Endothelial cell of umbilical vein (primary cell): ENCODE measurements at regions not wholly inside any gene's neighbourhood (a gene's known extent, or its start where the extent isn't known, plus 50 kb on each side); places are given as distances from the start of the nearest gene placed in this dataset.

Experiments
- BruUV-seq: library from RNA; stranded (reverse); fragments of 400-500 nt; replicated peaks from 2 replicates; lab custom pipeline; 2021; lab: Mats Ljungman, UMichigan
- CTCF ChIA-PET: fragments of 300-600, 350-600 bp; sonication (Branson Sonifier 250); formaldehyde crosslinking; loops from one replicate; lab custom pipeline; 2021; ENCODE audit warnings: antibody characterized with exemption, inconsistent platforms; lab: Charles Lee
- POLR2A ChIA-PET: fragments of 300-600, 350-600 bp; sonication (Branson Sonifier 250); formaldehyde crosslinking; loops from one replicate; lab custom pipeline; 2021; ENCODE audit warnings: antibody characterized with exemption, inconsistent platforms; lab: Charles Lee
- DNase-seq: peaks from one replicate; pipeline ENCODE4 v3.0.0-alpha.2; 2011; ENCODE audit warnings: low read depth, low spot score
- FAIRE-seq: peaks from 2 replicates; lab custom pipeline; 2011; peaks lifted over from hg19 to GRCh38; lab: Jason Lieb, UNC
- H2AFZ ChIP-seq: 2 replicates; pipeline ENCODE4 v1.6.0; 2012; ENCODE audit warnings: low read depth, low read length, control low read depth, inconsistent platforms
- H3K27ac ChIP-seq: 2 replicates; pipeline ENCODE4 v1.5.1; 2011; ENCODE audit warnings: low read depth, mild to moderate bottlenecking, control low read depth, low read length, moderate library complexity; ENCODE audit not compliant: insufficient read depth
- H3K27me3 ChIP-seq, 2 experiments: 2 replicates each; pipeline versions ENCODE4 v1.6.0 to v1.6.1; 2011; ENCODE audit warnings: low read length in 2 of 2, mixed read lengths in 1 of 2; ENCODE audit not compliant: control insufficient read depth in 2 of 2, insufficient read depth in 2 of 2
- H3K36me3 ChIP-seq, 2 experiments: 2 replicates in 1 of 2; 3 replicates in 1 of 2; pipeline ENCODE4 v1.5.1; 2011; ENCODE audit warnings: low read length in 2 of 2, mild to moderate bottlenecking in 1 of 2, moderate library complexity in 1 of 2; ENCODE audit not compliant: control insufficient read depth in 2 of 2, insufficient read depth in 2 of 2; ENCODE audit errors: extremely low read depth in 1 of 2
- H3K4me1 ChIP-seq: 3 replicates; pipeline ENCODE4 v1.5.1; 2011; ENCODE audit warnings: mild to moderate bottlenecking, low read length; ENCODE audit not compliant: control insufficient read depth, insufficient read depth; ENCODE audit errors: extremely low read depth
- H3K4me2 ChIP-seq: 2 replicates; pipeline ENCODE4 v1.6.1; 2011; ENCODE audit warnings: low read length, control low read depth, mixed read lengths; ENCODE audit not compliant: insufficient read depth
- H3K4me3 ChIP-seq, 3 experiments: fragments of 200-600 bp in 1 of 3; sonication (generic), shearing (Covaris generic) in 1 of 3; replicated peaks in 1 of 3; 2 replicates each; pipeline ENCODE4 v1.5.1; 2011 to 2016; ENCODE audit warnings: control low read depth in 3 of 3, low read length in 3 of 3, mild to moderate bottlenecking in 2 of 3, inconsistent platforms in 1 of 3, low read depth in 1 of 3, moderate library complexity in 1 of 3; ENCODE audit not compliant: insufficient read depth in 1 of 3
- H3K79me2 ChIP-seq: 2 replicates; pipeline ENCODE4 v1.6.0; 2012; ENCODE audit warnings: low read length, inconsistent platforms; ENCODE audit not compliant: control insufficient read depth, insufficient read depth
- H3K9ac ChIP-seq: replicated peaks from 2 replicates; pipeline ENCODE3; 2011; ENCODE audit warnings: low read length, control low read depth; ENCODE audit not compliant: insufficient read depth; ENCODE audit errors: extremely low read depth
- H3K9me1 ChIP-seq: replicated peaks from 3 replicates; pipeline ENCODE4 v1.6.0; 2011; ENCODE audit warnings: mild to moderate bottlenecking, low read length; ENCODE audit not compliant: control insufficient read depth, insufficient read depth; ENCODE audit errors: extremely low read depth
- H3K9me3 ChIP-seq: replicated peaks from 2 replicates; pipeline ENCODE4 v1.5.1; 2012; ENCODE audit warnings: low read length, inconsistent platforms; ENCODE audit not compliant: control insufficient read depth, insufficient read depth
- H4K20me1 ChIP-seq: replicated peaks from 2 replicates; pipeline ENCODE3; 2011; ENCODE audit warnings: mild to moderate bottlenecking, low read length; ENCODE audit not compliant: control insufficient read depth, insufficient read depth; ENCODE audit errors: extremely low read depth
- FOS ChIP-seq: IDR thresholded peaks from 2 replicates; pipeline ENCODE4 v1.6.1; 2011; ENCODE audit warnings: mild to moderate bottlenecking, low read length, moderate library complexity, borderline replicate concordance; ENCODE audit not compliant: insufficient read depth
- GATA2 ChIP-seq: IDR thresholded peaks from 2 replicates; pipeline ENCODE4 v1.7.0; 2011; ENCODE audit warnings: low read depth, mild to moderate bottlenecking, moderate library complexity, mixed read lengths, low read length; ENCODE audit not compliant: insufficient read length, insufficient read depth
- JUN ChIP-seq: IDR thresholded peaks from 2 replicates; pipeline ENCODE4 v1.6.1; 2011; ENCODE audit warnings: borderline replicate concordance, low read depth; ENCODE audit not compliant: insufficient read length, insufficient read depth
- MYC ChIP-seq: IDR thresholded peaks from one replicate; pipeline ENCODE4 v1.6.1; 2011; ENCODE audit warnings: mild to moderate bottlenecking, low read depth, low read length
- POLR2A ChIP-seq: IDR thresholded peaks from 2 replicates; pipeline ENCODE4 v1.6.1; 2012; ENCODE audit warnings: low read depth, mild to moderate bottlenecking, control low read depth, low read length
- POLR2AphosphoS5 ChIP-seq: IDR thresholded peaks from 2 replicates; pipeline ENCODE4 v1.6.1; 2012; ENCODE audit warnings: low read depth, mild to moderate bottlenecking, control low read depth, low read length, moderate library complexity; ENCODE audit not compliant: insufficient read depth
- dilution Hi-C: fragments of 300-500 bp; cut with MboI; formaldehyde crosslinking; loops from one replicate; pipeline ENCODE4 v1.15.0; 2019; ENCODE audit warnings: low sequenced_read_pairs; ENCODE audit not compliant: extremely low pct_ligation_motif_present
- intact Hi-C: fragments of 100-400 bp; cut with micrococcal nuclease; formaldehyde crosslinking; loops from one replicate; pipeline ENCODE4 v1.10.0; 2022
- TF ChIP-seq, protein P1 (sequence below): IDR thresholded peaks from 2 replicates; pipeline ENCODE4 v1.6.1; 2011; ENCODE audit not compliant: insufficient read depth, insufficient read length
- TF ChIP-seq, protein P2 (sequence below), 2 donors: IDR thresholded peaks; 1 replicate in 1 of 2; 2 replicates in 1 of 2; pipeline ENCODE4 v1.5.1; 2011; ENCODE audit warnings: low read length in 2 of 2, mild to moderate bottlenecking in 2 of 2, moderate library complexity in 2 of 2, control low read depth in 1 of 2, inconsistent platforms in 1 of 2, low read depth in 1 of 2; ENCODE audit not compliant: insufficient read depth in 1 of 2; ENCODE audit errors: extremely low read depth in 1 of 2

DNA sequence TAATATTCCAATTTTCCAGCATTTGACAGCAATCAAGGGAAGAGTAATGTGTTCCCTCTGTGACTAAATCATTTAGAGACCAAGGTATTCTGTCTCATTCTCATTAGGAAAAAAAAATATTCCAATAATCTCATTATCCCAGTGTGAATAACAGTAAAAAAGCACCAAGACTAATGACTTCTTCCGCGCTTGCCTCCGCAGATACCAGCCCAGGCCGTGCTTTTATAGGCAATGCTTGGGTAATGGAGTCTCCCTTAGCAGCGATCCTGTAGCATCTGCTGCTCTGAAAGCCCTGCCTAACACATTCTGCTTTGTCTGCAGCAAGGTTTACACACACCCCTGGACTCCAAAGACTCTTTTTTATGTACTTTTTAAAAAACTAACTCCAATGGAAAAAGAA lies 470.0 kb upstream of the CAMK1G start:
- Histone ChIP-seq H3K9me3 (no peaks in the 10 kb centered on the region), H4K20me1 (no peaks in the 10 kb centered on the region), H2AFZ (no peak overlapping the region), H3K9me1 (no peaks in the 10 kb centered on the region), H3K4me2 (no peak overlapping the region), H3K27me3 (no peaks in the 10 kb centered on the region), H3K27ac (no peak overlapping the region), H3K9ac (no peak overlapping the region), H3K36me3 (no peaks in the 10 kb centered on the region), H3K4me3 (no peak overlapping the region), H3K79me2 (no peaks in the 10 kb centered on the region), H3K4me1 (no peaks in the 10 kb centered on the region)
- no TSS peak for BruUV-seq
- dilution Hi-C loops, result no loop called here
- intact Hi-C loops, result no loop called here
- CTCF ChIA-PET, result no interaction called here
- DNase-seq (no peak), FAIRE-seq (no peak)
- TF ChIP-seq, protein P1, sequence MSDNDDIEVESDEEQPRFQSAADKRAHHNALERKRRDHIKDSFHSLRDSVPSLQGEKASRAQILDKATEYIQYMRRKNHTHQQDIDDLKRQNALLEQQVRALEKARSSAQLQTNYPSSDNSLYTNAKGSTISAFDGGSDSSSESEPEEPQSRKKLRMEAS, result no peak
- TF ChIP-seq FOS (no peak), GATA2 (no peak), JUN (no peak), POLR2A (no peak), MYC (no peak), POLR2AphosphoS5 (no peak)
- TF ChIP-seq, protein P2, sequence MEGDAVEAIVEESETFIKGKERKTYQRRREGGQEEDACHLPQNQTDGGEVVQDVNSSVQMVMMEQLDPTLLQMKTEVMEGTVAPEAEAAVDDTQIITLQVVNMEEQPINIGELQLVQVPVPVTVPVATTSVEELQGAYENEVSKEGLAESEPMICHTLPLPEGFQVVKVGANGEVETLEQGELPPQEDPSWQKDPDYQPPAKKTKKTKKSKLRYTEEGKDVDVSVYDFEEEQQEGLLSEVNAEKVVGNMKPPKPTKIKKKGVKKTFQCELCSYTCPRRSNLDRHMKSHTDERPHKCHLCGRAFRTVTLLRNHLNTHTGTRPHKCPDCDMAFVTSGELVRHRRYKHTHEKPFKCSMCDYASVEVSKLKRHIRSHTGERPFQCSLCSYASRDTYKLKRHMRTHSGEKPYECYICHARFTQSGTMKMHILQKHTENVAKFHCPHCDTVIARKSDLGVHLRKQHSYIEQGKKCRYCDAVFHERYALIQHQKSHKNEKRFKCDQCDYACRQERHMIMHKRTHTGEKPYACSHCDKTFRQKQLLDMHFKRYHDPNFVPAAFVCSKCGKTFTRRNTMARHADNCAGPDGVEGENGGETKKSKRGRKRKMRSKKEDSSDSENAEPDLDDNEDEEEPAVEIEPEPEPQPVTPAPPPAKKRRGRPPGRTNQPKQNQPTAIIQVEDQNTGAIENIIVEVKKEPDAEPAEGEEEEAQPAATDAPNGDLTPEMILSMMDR (IDR thresholded peaks at IDR 0.05; ENCODE audit: extremely low read depth in 1 of 2, insufficient read depth in 1 of 2, low read depth in 1 of 2, low read length in 2 of 2), result no peak
- POLR2A ChIA-PET, result no interaction called here
